H9 (cell line): ENCODE measurements at regions not wholly inside any gene's neighbourhood (a gene's known extent, or its start where the extent isn't known, plus 50 kb on each side); places are given as distances from the start of the nearest gene placed in this dataset.

ENCODE experiments used
- DNase-seq: peaks from one replicate; pipeline ENCODE4 v3.0.0-alpha.2; 2017
- H2AFZ ChIP-seq: one replicate; pipeline ENCODE4 v1.6.1; 2013; ENCODE audit warnings: mild to moderate bottlenecking, low read length, control low read depth, moderate library complexity
- H2AK5ac ChIP-seq: 2 replicates; pipeline ENCODE4 v1.6.1; 2013; ENCODE audit warnings: low read length, control low read depth, mixed read lengths; ENCODE audit not compliant: insufficient read length
- H2BK120ac ChIP-seq: one replicate; pipeline ENCODE4 v1.6.1; 2013; ENCODE audit warnings: low read depth, mild to moderate bottlenecking, low read length, control low read depth, inconsistent platforms; ENCODE audit not compliant: poor library complexity, severe bottlenecking
- H2BK12ac ChIP-seq: 2 replicates; pipeline ENCODE4 v1.6.1; 2013; ENCODE audit warnings: low read length, control low read depth, mixed read lengths, low read depth; ENCODE audit not compliant: insufficient read length
- H2BK15ac ChIP-seq: 2 replicates; pipeline ENCODE4 v1.6.1; 2013; ENCODE audit warnings: low read depth, low read length, control low read depth
- H2BK20ac ChIP-seq: one replicate; pipeline ENCODE4 v1.6.1; 2013; ENCODE audit warnings: low read depth, mild to moderate bottlenecking, low read length, control low read depth, inconsistent platforms; ENCODE audit not compliant: poor library complexity, severe bottlenecking
- H2BK5ac ChIP-seq: 2 replicates; pipeline ENCODE4 v1.6.1; 2013; ENCODE audit warnings: low read length, control low read depth, mixed read lengths; ENCODE audit not compliant: insufficient read length
- H3K14ac ChIP-seq: 2 replicates; pipeline ENCODE4 v1.6.1; 2013; ENCODE audit warnings: low read length, control low read depth; ENCODE audit not compliant: insufficient read depth
- H3K18ac ChIP-seq: 2 replicates; pipeline ENCODE4 v1.6.1; 2013; ENCODE audit warnings: low read depth, mild to moderate bottlenecking, mixed read lengths, low read length, control low read depth; ENCODE audit not compliant: insufficient read length
- H3K23ac ChIP-seq: 2 replicates; pipeline ENCODE4 v1.6.1; 2013; ENCODE audit warnings: low read length, control low read depth, mixed read lengths, low read depth; ENCODE audit not compliant: insufficient read length
- H3K23me2 ChIP-seq: 2 replicates; pipeline ENCODE4 v1.6.1; 2013; ENCODE audit warnings: low read depth, mild to moderate bottlenecking, mixed read lengths, low read length, control low read depth; ENCODE audit not compliant: insufficient read length, poor library complexity, severe bottlenecking
- H3K27ac ChIP-seq: 2 replicates; pipeline ENCODE4 v1.5.1; 2013; ENCODE audit warnings: low read length, control low read depth, mixed read lengths, low read depth; ENCODE audit not compliant: insufficient read length
- H3K27me3 ChIP-seq: 2 replicates; pipeline ENCODE4 v1.6.1; 2013; ENCODE audit warnings: low read length, control low read depth, inconsistent platforms; ENCODE audit not compliant: insufficient read depth
- H3K4ac ChIP-seq: 2 replicates; pipeline ENCODE4 v1.6.1; 2013; ENCODE audit warnings: low read depth, mild to moderate bottlenecking, control low read depth, inconsistent platforms, low read length, moderate library complexity
- H3K4me1 ChIP-seq: 2 replicates; pipeline ENCODE4 v1.6.1; 2013; ENCODE audit warnings: low read length, control low read depth, inconsistent platforms; ENCODE audit not compliant: insufficient read depth
- H3K4me2 ChIP-seq: 2 replicates; pipeline ENCODE4 v1.6.1; 2013; ENCODE audit warnings: low read length, control low read depth, mixed read lengths; ENCODE audit not compliant: insufficient read length, insufficient read depth
- H3K56ac ChIP-seq: 2 replicates; pipeline ENCODE4 v1.6.1; 2013; ENCODE audit warnings: low read depth, mild to moderate bottlenecking, mixed read lengths, low read length, control low read depth; ENCODE audit not compliant: insufficient read length
- H3K79me1 ChIP-seq: 2 replicates; pipeline ENCODE4 v1.6.1; 2013; ENCODE audit warnings: low read depth, mild to moderate bottlenecking, moderate library complexity, low read length, control low read depth, inconsistent platforms; ENCODE audit not compliant: insufficient read depth, poor library complexity, severe bottlenecking
- H3K79me2 ChIP-seq: 2 replicates; pipeline ENCODE4 v1.6.1; 2013; ENCODE audit warnings: low read length, control low read depth, inconsistent platforms; ENCODE audit not compliant: insufficient read depth
- H3K9ac ChIP-seq: 2 replicates; pipeline ENCODE4 v1.6.1; 2013; ENCODE audit warnings: low read length, control low read depth, mixed read lengths; ENCODE audit not compliant: insufficient read length; ENCODE audit errors: extremely low read depth
- H3K9me3 ChIP-seq: one replicate; pipeline ENCODE4 v1.6.1; 2013; ENCODE audit warnings: low read depth, low read length, inconsistent platforms; ENCODE audit not compliant: control insufficient read depth
- H3T11ph ChIP-seq: one replicate; pipeline ENCODE4 v1.6.1; 2013; ENCODE audit warnings: mild to moderate bottlenecking, low read length, control low read depth, inconsistent platforms
- H4K20me1 ChIP-seq: one replicate; pipeline ENCODE4 v1.6.1; 2013; ENCODE audit not compliant: control insufficient read depth, insufficient read length, insufficient read depth
- H4K5ac ChIP-seq: 2 replicates; pipeline ENCODE4 v1.6.1; 2013; ENCODE audit warnings: low read depth, mild to moderate bottlenecking, mixed read lengths, low read length, control low read depth; ENCODE audit not compliant: insufficient read length
- H4K8ac ChIP-seq: replicated peaks from 2 replicates; pipeline ENCODE4 v1.6.1; 2013; ENCODE audit warnings: low read length, control low read depth, mixed read lengths, low read depth; ENCODE audit not compliant: insufficient read length
- H4K91ac ChIP-seq: 2 replicates; pipeline ENCODE4 v1.6.1; 2013; ENCODE audit warnings: low read depth, mild to moderate bottlenecking, moderate library complexity, mixed read lengths, low read length, control low read depth; ENCODE audit not compliant: insufficient read length
- H3K27ac Mint-ChIP-seq, 3 experiments: 2 replicates in 2 of 3; 3 replicates in 1 of 3; pipeline ENCODE4 v1.8.0; 2020 to 2021; ENCODE audit warnings: mixed read lengths in 3 of 3, mild to moderate bottlenecking in 1 of 3, moderate library complexity in 1 of 3
- H3K27me3 Mint-ChIP-seq: 2 replicates; pipeline ENCODE4 v1.8.0; 2021; ENCODE audit warnings: low read depth, mild to moderate bottlenecking, moderate library complexity, mixed read lengths
- H3K36me3 Mint-ChIP-seq, 3 experiments: 2 replicates in 2 of 3; 3 replicates in 1 of 3; pipeline ENCODE4 v1.8.0; 2020 to 2021; ENCODE audit warnings: low read depth in 3 of 3, mixed read lengths in 3 of 3; ENCODE audit not compliant: insufficient read depth in 1 of 3
- H3K4me1 Mint-ChIP-seq, 2 experiments: 2 replicates each; pipeline ENCODE4 v1.8.0; 2020; ENCODE audit warnings: mixed read lengths in 2 of 2
- H3K4me3 Mint-ChIP-seq, 2 experiments: 2 replicates in 1 of 2; 3 replicates in 1 of 2; pipeline ENCODE4 v1.8.0; 2020 to 2021; ENCODE audit warnings: mild to moderate bottlenecking in 2 of 2, mixed read lengths in 2 of 2, moderate library complexity in 1 of 2
- H3K9me3 Mint-ChIP-seq, 2 experiments: 2 replicates in 1 of 2; 3 replicates in 1 of 2; pipeline ENCODE4 v1.8.0; 2020; ENCODE audit warnings: mild to moderate bottlenecking in 2 of 2, mixed read lengths in 2 of 2, moderate library complexity in 1 of 2
- CTCF ChIP-seq: fragments of 200-600 bp; sonication (generic); conservative IDR thresholded peaks from 3 replicates; pipeline ENCODE4 v1.8.0; 2021; ENCODE audit warnings: antibody characterized with exemption, mild to moderate bottlenecking
- WGBS: extraction: QIAGEN DNeasy Blood & Tissue Kit; methylation state at CpG from one replicate; pipeline ENCODE4 v1.1.7; 2013; ENCODE audit warnings: missing lambda C conversion rate, low lambda C conversion rate, mixed read lengths; ENCODE audit not compliant: insufficient read length; ENCODE audit errors: extremely low coverage; 5-methylcytosine and 5-hydroxymethylcytosine counted together

- no peaks in the 10 kb centered on the region for H3K79me1 ChIP-seq
- no peaks in the 10 kb centered on the region for H3K79me2 ChIP-seq
- no peak overlapping the region for H3K18ac ChIP-seq
- no peak overlapping the region for H3K4me2 ChIP-seq
- no peak overlapping the region for H2BK5ac ChIP-seq
- H4K20me1 ChIP-seq, result no peaks in the 10 kb centered on the region
- H3K4ac ChIP-seq, result no peak overlapping the region
- H3K4me1 Mint-ChIP-seq, result peaks cover 0 to 12% of the 10 kb centered on the region in 2 experiments; a peak in 3 of 4 replicates
- H2BK12ac ChIP-seq, result no peak overlapping the region
- no peaks in the 10 kb centered on the region for H3K36me3 Mint-ChIP-seq
- H4K8ac ChIP-seq, result no peak overlapping the region
- H2BK15ac ChIP-seq, result no peak overlapping the region
- no peak overlapping the region for H4K5ac ChIP-seq
- H4K91ac ChIP-seq, result no peak overlapping the region
- no peak overlapping the region for H2BK120ac ChIP-seq
- TF ChIP-seq CTCF, result no peak
- DNase-seq, result no peak
- no peak overlapping the region for H3K4me3 Mint-ChIP-seq
- no peak overlapping the region for H3T11ph ChIP-seq
- H2BK20ac ChIP-seq, result no peak overlapping the region
- no peak overlapping the region for H3K27ac ChIP-seq
- no CpG with 5 or more reads among the region's 19 CpGs for WGBS
- no peak overlapping the region for H3K9ac ChIP-seq
- no peaks in the 10 kb centered on the region for H3K23me2 ChIP-seq
- no peak overlapping the region for H3K56ac ChIP-seq
- no peaks in the 10 kb centered on the region for H3K4me1 ChIP-seq
- H3K14ac ChIP-seq, result no peak overlapping the region
- no peaks in the 10 kb centered on the region for H3K9me3 ChIP-seq
- H3K27me3 ChIP-seq, result no peaks in the 10 kb centered on the region
- H2AK5ac ChIP-seq, result no peak overlapping the region
- H3K23ac ChIP-seq, result no peak overlapping the region
- no peaks in the 10 kb centered on the region for H3K9me3 Mint-ChIP-seq
- no peak overlapping the region for H2AFZ ChIP-seq
- H3K27me3 Mint-ChIP-seq, result peaks cover 48% of the 10 kb centered on the region
- no peak overlapping the region for H3K27ac Mint-ChIP-seq
Measured at GRCh38 chr16:73192232-73192894, 144.4 kb upstream of the ZFHX3 start.
